ENCODE measurements at regions not wholly inside any gene's neighbourhood (a gene's known extent, or its start where the extent isn't known, plus 50 kb on each side); places are given as distances from the start of the nearest gene placed in this dataset.

- no peak overlapping the region for H3K27ac ChIP-seq (ENCODE audit: low read length)
- no peaks in the 10 kb centered on the region for H3K4me1 ChIP-seq (ENCODE audit: low read length)
- H4K20me1 ChIP-seq (ENCODE audit: insufficient read depth, low read depth, low read length), result no peaks in the 10 kb centered on the region
- H3K4me3 ChIP-seq (ENCODE audit: low read length), result no peak overlapping the region
- H3K9me3 ChIP-seq (ENCODE audit: low read length), result no peaks in the 10 kb centered on the region
- H3K27me3 ChIP-seq (ENCODE audit: low read length), result no peaks in the 10 kb centered on the region
- no peak overlapping the region for H3K4me2 ChIP-seq (ENCODE audit: low read depth, low read length, poor library complexity, severe bottlenecking)
- H3K36me3 ChIP-seq (ENCODE audit: insufficient read depth, low read length), result no peaks in the 10 kb centered on the region
- H3K9me2 ChIP-seq (replicated peaks; ENCODE audit: insufficient read depth, low read length), result no peaks in the 10 kb centered on the region
- no peaks in the 10 kb centered on the region for H3K79me2 ChIP-seq (ENCODE audit: low read length)
- no peak for DNase-seq
- H2AFZ ChIP-seq (ENCODE audit: low read length), result no peak overlapping the region
- no peak overlapping the region for H3K9ac ChIP-seq (ENCODE audit: low read length)
Measured at GRCh38 chr6:72476051-72476450, 145.8 kb upstream of the KCNQ5 start.

- Histone ChIP-seq H3K4me2 (ENCODE audit: low read depth, low read length, poor library complexity, severe bottlenecking) (no peak overlapping the region), H3K9me2 (replicated peaks; ENCODE audit: insufficient read depth, low read length) (no peaks in the 10 kb centered on the region), H3K9me3 (ENCODE audit: low read length) (no peaks in the 10 kb centered on the region), H3K27me3 (ENCODE audit: low read length) (no peaks in the 10 kb centered on the region), H4K20me1 (ENCODE audit: insufficient read depth, low read depth, low read length) (no peaks in the 10 kb centered on the region), H2AFZ (ENCODE audit: low read length) (no peak overlapping the region), H3K79me2 (ENCODE audit: low read length) (no peaks in the 10 kb centered on the region), H3K4me3 (ENCODE audit: low read length) (no peak overlapping the region), H3K27ac (ENCODE audit: low read length) (no peak overlapping the region), H3K9ac (ENCODE audit: low read length) (no peak overlapping the region), H3K36me3 (ENCODE audit: insufficient read depth, low read length) (no peaks in the 10 kb centered on the region), H3K4me1 (ENCODE audit: low read length) (no peaks in the 10 kb centered on the region)
- DNase-seq, result no peak
Measured at GRCh38 chr6:72476646-72477045, 145.2 kb upstream of the KCNQ5 start.

GRCh38 chr6:72495441-72495840, 126.4 kb upstream of the KCNQ5 start:
- no peaks in the 10 kb centered on the region for H3K79me2 ChIP-seq (ENCODE audit: low read length)
- no peak overlapping the region for H3K27ac ChIP-seq (ENCODE audit: low read length)

GRCh38 chr6:72497186-72497585, 124.7 kb upstream of the KCNQ5 start:
- DNase-seq, result no peak
- Histone ChIP-seq H4K20me1 (ENCODE audit: insufficient read depth, low read depth, low read length) (no peaks in the 10 kb centered on the region), H3K4me2 (ENCODE audit: low read depth, low read length, poor library complexity, severe bottlenecking) (no peak overlapping the region), H2AFZ (ENCODE audit: low read length) (no peak overlapping the region), H3K36me3 (ENCODE audit: insufficient read depth, low read length) (no peaks in the 10 kb centered on the region), H3K9me2 (replicated peaks; ENCODE audit: insufficient read depth, low read length) (no peaks in the 10 kb centered on the region), H3K4me3 (ENCODE audit: low read length) (no peak overlapping the region), H3K27ac (ENCODE audit: low read length) (no peak overlapping the region), H3K27me3 (ENCODE audit: low read length) (no peaks in the 10 kb centered on the region), H3K79me2 (ENCODE audit: low read length) (no peaks in the 10 kb centered on the region), H3K9me3 (ENCODE audit: low read length) (no peaks in the 10 kb centered on the region), H3K9ac (ENCODE audit: low read length) (no peak overlapping the region), H3K4me1 (ENCODE audit: low read length) (no peaks in the 10 kb centered on the region)

More at GRCh38 chr6:72495441-72495840, 126.4 kb upstream of the KCNQ5 start:
- Histone ChIP-seq H3K4me1 (ENCODE audit: low read length) (no peaks in the 10 kb centered on the region), H3K4me2 (ENCODE audit: low read depth, low read length, poor library complexity, severe bottlenecking) (no peak overlapping the region), H3K36me3 (ENCODE audit: insufficient read depth, low read length) (no peaks in the 10 kb centered on the region), H4K20me1 (ENCODE audit: insufficient read depth, low read depth, low read length) (no peaks in the 10 kb centered on the region), H2AFZ (ENCODE audit: low read length) (no peak overlapping the region), H3K4me3 (ENCODE audit: low read length) (no peak overlapping the region), H3K9me2 (replicated peaks; ENCODE audit: insufficient read depth, low read length) (no peaks in the 10 kb centered on the region), H3K9me3 (ENCODE audit: low read length) (no peaks in the 10 kb centered on the region), H3K9ac (ENCODE audit: low read length) (no peak overlapping the region), H3K27me3 (ENCODE audit: low read length) (no peaks in the 10 kb centered on the region)
- no peak for DNase-seq

GRCh38 chr6:72500669-72501068, 121.2 kb upstream of the KCNQ5 start:
- no peak overlapping the region for H3K9ac ChIP-seq (ENCODE audit: low read length)
- no peak overlapping the region for H3K4me3 ChIP-seq (ENCODE audit: low read length)
- no peak overlapping the region for H3K4me2 ChIP-seq (ENCODE audit: low read depth, low read length, poor library complexity, severe bottlenecking)
- H4K20me1 ChIP-seq (ENCODE audit: insufficient read depth, low read depth, low read length), result no peaks in the 10 kb centered on the region
- no peaks in the 10 kb centered on the region for H3K79me2 ChIP-seq (ENCODE audit: low read length)
- no peaks in the 10 kb centered on the region for H3K9me3 ChIP-seq (ENCODE audit: low read length)
- H3K27ac ChIP-seq (ENCODE audit: low read length), result no peak overlapping the region
- H3K4me1 ChIP-seq (ENCODE audit: low read length), result no peaks in the 10 kb centered on the region
- H2AFZ ChIP-seq (ENCODE audit: low read length), result no peak overlapping the region
- H3K36me3 ChIP-seq (ENCODE audit: insufficient read depth, low read length), result no peaks in the 10 kb centered on the region
- DNase-seq, result no peak
- no peaks in the 10 kb centered on the region for H3K27me3 ChIP-seq (ENCODE audit: low read length)
- no peaks in the 10 kb centered on the region for H3K9me2 ChIP-seq (replicated peaks; ENCODE audit: insufficient read depth, low read length)

- no peaks in the 10 kb centered on the region for H3K9me3 ChIP-seq (ENCODE audit: low read length)
- no peak overlapping the region for H3K9ac ChIP-seq (ENCODE audit: low read length)
- DNase-seq, result no peak
- no peak overlapping the region for H3K27ac ChIP-seq (ENCODE audit: low read length)
- no peaks in the 10 kb centered on the region for H3K9me2 ChIP-seq (replicated peaks; ENCODE audit: insufficient read depth, low read length)
- no peak overlapping the region for H2AFZ ChIP-seq (ENCODE audit: low read length)
- H3K27me3 ChIP-seq (ENCODE audit: low read length), result no peaks in the 10 kb centered on the region
- H3K4me1 ChIP-seq (ENCODE audit: low read length), result no peaks in the 10 kb centered on the region
- H4K20me1 ChIP-seq (ENCODE audit: insufficient read depth, low read depth, low read length), result no peaks in the 10 kb centered on the region
- H3K36me3 ChIP-seq (ENCODE audit: insufficient read depth, low read length), result no peaks in the 10 kb centered on the region
- H3K4me2 ChIP-seq (ENCODE audit: low read depth, low read length, poor library complexity, severe bottlenecking), result no peak overlapping the region
- no peaks in the 10 kb centered on the region for H3K79me2 ChIP-seq (ENCODE audit: low read length)
- no peak overlapping the region for H3K4me3 ChIP-seq (ENCODE audit: low read length)
Measured at GRCh38 chr6:72504406-72504805, 117.5 kb upstream of the KCNQ5 start.

GRCh38 chr6:72505446-72505845, 116.4 kb upstream of the KCNQ5 start:
- Histone ChIP-seq H3K79me2 (ENCODE audit: low read length) (no peaks in the 10 kb centered on the region), H3K9me2 (replicated peaks; ENCODE audit: insufficient read depth, low read length) (no peaks in the 10 kb centered on the region), H3K27ac (ENCODE audit: low read length) (no peak overlapping the region), H3K4me3 (ENCODE audit: low read length) (no peak overlapping the region), H3K27me3 (ENCODE audit: low read length) (no peaks in the 10 kb centered on the region), H3K36me3 (ENCODE audit: insufficient read depth, low read length) (no peaks in the 10 kb centered on the region), H2AFZ (ENCODE audit: low read length) (no peak overlapping the region), H3K4me1 (ENCODE audit: low read length) (no peaks in the 10 kb centered on the region), H4K20me1 (ENCODE audit: insufficient read depth, low read depth, low read length) (no peaks in the 10 kb centered on the region), H3K4me2 (ENCODE audit: low read depth, low read length, poor library complexity, severe bottlenecking) (no peak overlapping the region), H3K9ac (ENCODE audit: low read length) (no peak overlapping the region), H3K9me3 (ENCODE audit: low read length) (no peaks in the 10 kb centered on the region)
- DNase-seq, result no peak

GRCh38 chr6:72519871-72520270, 102.0 kb upstream of the KCNQ5 start:
- Histone ChIP-seq H3K9me3 (ENCODE audit: low read length) (no peaks in the 10 kb centered on the region), H3K27me3 (ENCODE audit: low read length) (no peaks in the 10 kb centered on the region), H3K4me2 (ENCODE audit: low read depth, low read length, poor library complexity, severe bottlenecking) (no peak overlapping the region), H3K4me1 (ENCODE audit: low read length) (peaks cover 7% of the 10 kb centered on the region; the same call in 1 of the 2 replicates), H2AFZ (ENCODE audit: low read length) (no peak overlapping the region), H3K9ac (ENCODE audit: low read length) (no peak overlapping the region), H4K20me1 (ENCODE audit: insufficient read depth, low read depth, low read length) (no peaks in the 10 kb centered on the region), H3K9me2 (replicated peaks; ENCODE audit: insufficient read depth, low read length) (no peaks in the 10 kb centered on the region), H3K27ac (ENCODE audit: low read length) (no peak overlapping the region), H3K79me2 (ENCODE audit: low read length) (no peaks in the 10 kb centered on the region), H3K4me3 (ENCODE audit: low read length) (no peak overlapping the region), H3K36me3 (ENCODE audit: insufficient read depth, low read length) (no peaks in the 10 kb centered on the region)
- no peak for DNase-seq

- Histone ChIP-seq H3K4me1 (ENCODE audit: low read length) (peaks cover 7% of the 10 kb centered on the region; the same call in 1 of the 2 replicates), H3K4me2 (ENCODE audit: low read depth, low read length, poor library complexity, severe bottlenecking) (no peak overlapping the region), H3K79me2 (ENCODE audit: low read length) (no peaks in the 10 kb centered on the region), H3K9me3 (ENCODE audit: low read length) (no peaks in the 10 kb centered on the region), H3K27ac (ENCODE audit: low read length) (no peak overlapping the region), H3K9me2 (replicated peaks; ENCODE audit: insufficient read depth, low read length) (no peaks in the 10 kb centered on the region), H2AFZ (ENCODE audit: low read length) (no peak overlapping the region), H3K27me3 (ENCODE audit: low read length) (no peaks in the 10 kb centered on the region), H4K20me1 (ENCODE audit: insufficient read depth, low read depth, low read length) (no peaks in the 10 kb centered on the region), H3K36me3 (ENCODE audit: insufficient read depth, low read length) (no peaks in the 10 kb centered on the region), H3K4me3 (ENCODE audit: low read length) (no peak overlapping the region), H3K9ac (ENCODE audit: low read length) (no peak overlapping the region)
- no peak for DNase-seq
Measured at GRCh38 chr6:72521684-72522083, 100.2 kb upstream of the KCNQ5 start.
